ENCODE measurements at regions not wholly inside any gene's neighbourhood (a gene's known extent, or its start where the extent isn't known, plus 50 kb on each side); places are given as distances from the start of the nearest gene placed in this dataset.
"Not testable (repeated sequence)": the region's sequence is repeated elsewhere in the genome, so short reads cannot be mapped to it uniquely, and the experiment has no call there.

GRCh38 chr15:70512772-70513362 lies 250.5 kb downstream of the UACA start:
- TF ChIP-seq CTCF (IDR thresholded peaks at IDR 0.05) (peak in 1 of 3 experiments; percentile 23), POLR2A (IDR thresholded peaks at IDR 0.05) (no peak)
- Histone ChIP-seq H3K4me3 (no peak overlapping the region), H3K9me3 (no peaks in the 10 kb centered on the region), H3K27me3 (no peaks in the 10 kb centered on the region), H3K27ac (no peak overlapping the region), H3K36me3 (no peaks in the 10 kb centered on the region), H3K4me1 (peaks cover 5% of the 10 kb centered on the region)
- DNase-seq (ENCODE audit: extremely low spot score in 2 of 2) = no peak
- intact Hi-C loops (cut with DNase I) = no loop called here

- DNase-seq (ENCODE audit: extremely low spot score in 2 of 2); H3K36me3 ChIP-seq; H3K4me3 ChIP-seq; intact Hi-C loops (cut with DNase I); H3K9me3 ChIP-seq; H3K27ac ChIP-seq; H3K4me1 ChIP-seq; H3K27me3 ChIP-seq: not testable (repeated sequence)
Observed at GRCh38 chr15:70511972-70512587, 251.3 kb downstream of the UACA start.

- no peaks in the 10 kb centered on the region for H3K36me3 ChIP-seq
- H3K4me3 ChIP-seq = no peak overlapping the region
- no peak for DNase-seq (ENCODE audit: extremely low spot score in 2 of 2)
- intact Hi-C loops (cut with DNase I) = no loop called here
- no peaks in the 10 kb centered on the region for H3K27me3 ChIP-seq
- TF ChIP-seq POLR2AphosphoS5 (IDR thresholded peaks at IDR 0.05; ENCODE audit: insufficient read depth in 1 of 2, low read depth in 1 of 2) = no peak
- no peak for TF ChIP-seq CTCF (IDR thresholded peaks at IDR 0.05)
- TF ChIP-seq POLR2A (IDR thresholded peaks at IDR 0.05) = no peak
- H3K27ac ChIP-seq = no peak overlapping the region
- H3K4me1 ChIP-seq = peaks cover 11% of the 10 kb centered on the region
- H3K9me3 ChIP-seq = no peaks in the 10 kb centered on the region
Observed at GRCh38 chr15:70510433-70510832, 252.9 kb downstream of the UACA start.

GRCh38 chr15:70509731-70510143 lies 253.6 kb downstream of the UACA start:
- H3K27ac ChIP-seq = no peak overlapping the region

GRCh38 chr15:70509282-70509662 lies 254.1 kb downstream of the UACA start:
- TF ChIP-seq CTCF (IDR thresholded peaks at IDR 0.05) = no peak
- no peak for TF ChIP-seq POLR2A (IDR thresholded peaks at IDR 0.05)
- TF ChIP-seq POLR2AphosphoS5 (IDR thresholded peaks at IDR 0.05; ENCODE audit: insufficient read depth in 1 of 2, low read depth in 1 of 2) = no peak
- no peak for DNase-seq (ENCODE audit: extremely low spot score in 2 of 2)
- Histone ChIP-seq H3K4me1 (peaks cover 23% of the 10 kb centered on the region), H3K9me3 (no peaks in the 10 kb centered on the region), H3K36me3 (no peaks in the 10 kb centered on the region), H3K27me3 (no peaks in the 10 kb centered on the region), H3K4me3 (no peak overlapping the region), H3K27ac (no peak overlapping the region)
- intact Hi-C loops (cut with DNase I) = no loop called here

More at GRCh38 chr15:70509731-70510143, 253.6 kb downstream of the UACA start:
- H3K4me3 ChIP-seq = no peak overlapping the region
- H3K36me3 ChIP-seq = no peaks in the 10 kb centered on the region
- no peaks in the 10 kb centered on the region for H3K9me3 ChIP-seq
- intact Hi-C loops (cut with DNase I) = no loop called here
- peaks cover 18% of the 10 kb centered on the region for H3K4me1 ChIP-seq
- no peak for DNase-seq (ENCODE audit: extremely low spot score in 2 of 2)
- TF ChIP-seq POLR2AphosphoS5 (IDR thresholded peaks at IDR 0.05; ENCODE audit: insufficient read depth in 1 of 2, low read depth in 1 of 2) = no peak
- no peak for TF ChIP-seq CTCF (IDR thresholded peaks at IDR 0.05)
- TF ChIP-seq POLR2A (IDR thresholded peaks at IDR 0.05) = no peak
- H3K27me3 ChIP-seq = no peaks in the 10 kb centered on the region
